GM10248 (cell line): ENCODE measurements at regions not wholly inside any gene's neighbourhood (a gene's known extent, or its start where the extent isn't known, plus 50 kb on each side); places are given as distances from the start of the nearest gene placed in this dataset.

Experiments
- CTCF ChIA-PET: fragments of 300-600 bp; sonication (Branson Sonifier 250); formaldehyde crosslinking; extraction: SDS; loops from one replicate; lab custom pipeline; 2021; ENCODE audit warnings: antibody characterized with exemption; lab: Yijun Ruan, JAX
- POLR2A ChIA-PET: fragments of 350-650 bp; sonication (Branson Sonifier 250); formaldehyde crosslinking; extraction: SDS; loops from one replicate; lab custom pipeline; 2020; ENCODE audit warnings: antibody characterized with exemption; lab: Yijun Ruan, JAX
- DNase-seq: peaks from one replicate; pipeline ENCODE4 v3.0.0; 2012; ENCODE audit errors: extremely low spot score
- TF ChIP-seq, protein P1 (sequence below): IDR thresholded peaks from 2 replicates; pipeline ENCODE4 v1.5.1; 2012; ENCODE audit warnings: mild to moderate bottlenecking, low read depth; ENCODE audit errors: extremely low read depth, missing control alignments, control extremely low read depth

DNA sequence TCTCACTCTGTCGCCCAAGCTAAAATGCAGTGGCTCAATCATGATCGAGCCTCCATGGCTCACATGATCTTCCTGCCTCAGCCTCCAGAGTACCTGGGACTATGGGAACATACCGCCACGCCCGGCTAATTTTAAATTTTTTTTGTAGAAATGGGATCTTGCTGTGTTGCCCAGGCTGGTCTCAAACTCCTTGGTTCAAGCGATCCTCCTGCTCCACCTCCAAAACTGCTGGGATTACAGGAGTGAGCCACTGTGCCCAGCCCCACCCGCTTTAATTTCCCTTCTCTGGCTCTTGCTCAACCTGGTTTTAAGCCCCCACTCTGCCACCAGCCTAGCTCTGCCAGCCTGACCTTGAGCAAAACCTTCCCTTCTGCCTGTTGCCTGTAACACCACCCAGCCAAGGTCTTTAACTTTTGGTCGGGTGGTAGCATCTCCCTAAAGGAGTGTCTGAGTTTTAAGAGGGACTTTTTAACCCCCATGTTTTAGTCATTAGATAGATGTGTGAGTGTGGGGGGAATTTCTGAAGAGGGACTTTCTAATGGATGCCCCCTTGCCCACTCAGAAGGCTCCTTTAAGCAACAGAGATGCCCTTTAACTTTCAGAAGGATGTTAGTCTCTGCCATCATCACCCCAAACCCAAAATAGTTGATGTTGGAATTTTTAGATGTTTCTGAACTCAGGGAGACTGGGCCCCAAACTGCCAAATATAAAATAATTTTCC is 71.8 kb upstream of the FOXP4 start:
- TF ChIP-seq, protein P1, sequence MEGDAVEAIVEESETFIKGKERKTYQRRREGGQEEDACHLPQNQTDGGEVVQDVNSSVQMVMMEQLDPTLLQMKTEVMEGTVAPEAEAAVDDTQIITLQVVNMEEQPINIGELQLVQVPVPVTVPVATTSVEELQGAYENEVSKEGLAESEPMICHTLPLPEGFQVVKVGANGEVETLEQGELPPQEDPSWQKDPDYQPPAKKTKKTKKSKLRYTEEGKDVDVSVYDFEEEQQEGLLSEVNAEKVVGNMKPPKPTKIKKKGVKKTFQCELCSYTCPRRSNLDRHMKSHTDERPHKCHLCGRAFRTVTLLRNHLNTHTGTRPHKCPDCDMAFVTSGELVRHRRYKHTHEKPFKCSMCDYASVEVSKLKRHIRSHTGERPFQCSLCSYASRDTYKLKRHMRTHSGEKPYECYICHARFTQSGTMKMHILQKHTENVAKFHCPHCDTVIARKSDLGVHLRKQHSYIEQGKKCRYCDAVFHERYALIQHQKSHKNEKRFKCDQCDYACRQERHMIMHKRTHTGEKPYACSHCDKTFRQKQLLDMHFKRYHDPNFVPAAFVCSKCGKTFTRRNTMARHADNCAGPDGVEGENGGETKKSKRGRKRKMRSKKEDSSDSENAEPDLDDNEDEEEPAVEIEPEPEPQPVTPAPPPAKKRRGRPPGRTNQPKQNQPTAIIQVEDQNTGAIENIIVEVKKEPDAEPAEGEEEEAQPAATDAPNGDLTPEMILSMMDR: no peak
- CTCF ChIA-PET: interaction anchor here (1.0 to 1.7 kb wide), 5 partner anchors 10 to 106 kb away, joined by 4 to 6 read pairs (median 5); no protein-coding TSS in a partner anchor
- DNase-seq: no peak
- POLR2A ChIA-PET: no interaction called here

DNA sequence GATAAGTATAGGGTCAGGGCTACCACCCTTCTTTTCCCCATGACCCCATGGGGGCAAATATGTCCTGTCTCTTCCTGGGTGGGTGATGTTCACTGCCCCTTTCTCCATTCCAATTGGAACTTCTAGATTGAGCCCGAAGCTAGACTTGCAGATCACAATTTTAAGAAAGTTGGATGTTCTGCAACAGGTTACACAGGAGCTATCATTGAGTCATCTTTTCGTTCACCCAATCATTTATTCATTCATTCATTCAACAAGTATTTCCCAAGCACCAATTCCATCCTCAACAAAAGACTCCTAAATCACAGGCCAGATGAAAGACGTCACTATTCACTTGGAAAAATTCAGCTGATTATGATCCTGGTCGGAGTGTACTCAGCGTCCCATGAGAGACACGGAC is 71.0 kb upstream of the FOXP4 start:
- TF ChIP-seq, protein P1: no peak
- CTCF ChIA-PET: interaction anchor here (0.7 to 1.5 kb wide), 5 partner anchors 10 to 107 kb away, joined by 3 to 5 read pairs (median 4); no protein-coding TSS in a partner anchor

DNA sequence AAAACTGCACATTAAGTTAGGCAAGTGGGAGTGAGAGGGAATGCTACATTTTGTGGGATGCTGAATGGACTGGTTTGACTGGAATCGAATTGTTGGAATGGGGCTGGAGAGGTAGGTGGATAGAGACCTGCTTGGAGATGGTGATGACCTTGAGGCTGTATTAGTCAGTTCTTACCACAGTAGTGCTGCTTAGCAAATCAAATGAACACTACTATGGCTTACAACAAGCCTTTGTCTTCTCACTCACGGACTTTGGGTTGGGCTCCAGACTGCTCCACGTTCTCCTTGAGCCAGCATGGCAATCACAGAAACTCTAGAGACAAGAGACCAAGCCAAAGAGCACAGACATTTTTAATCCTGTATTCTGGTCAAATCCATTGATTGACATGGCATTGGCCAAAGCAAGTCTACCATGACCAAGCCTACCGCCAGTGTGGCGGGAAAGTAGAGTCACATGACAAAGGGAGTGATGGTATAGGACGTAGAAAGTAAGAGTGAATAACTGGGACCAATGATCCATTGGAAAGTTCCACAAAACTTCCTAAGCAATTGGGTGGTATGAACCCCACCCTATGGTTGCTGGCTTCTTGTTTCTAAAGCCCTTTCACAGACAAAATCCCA is 70.3 kb upstream of the FOXP4 start:
- ChIA-PET POLR2A (no interaction called here), CTCF (interaction anchor here (0.7 to 1.3 kb wide), 5 partner anchors 9 to 13 kb away, joined by 3 to 5 read pairs (median 4); no protein-coding TSS in a partner anchor)
- DNase-seq: no peak
- TF ChIP-seq, protein P1: no peak

More for the DNA sequence above, 71.0 kb upstream of the FOXP4 start:
- DNase-seq: no peak
- POLR2A ChIA-PET: no interaction called here

DNA sequence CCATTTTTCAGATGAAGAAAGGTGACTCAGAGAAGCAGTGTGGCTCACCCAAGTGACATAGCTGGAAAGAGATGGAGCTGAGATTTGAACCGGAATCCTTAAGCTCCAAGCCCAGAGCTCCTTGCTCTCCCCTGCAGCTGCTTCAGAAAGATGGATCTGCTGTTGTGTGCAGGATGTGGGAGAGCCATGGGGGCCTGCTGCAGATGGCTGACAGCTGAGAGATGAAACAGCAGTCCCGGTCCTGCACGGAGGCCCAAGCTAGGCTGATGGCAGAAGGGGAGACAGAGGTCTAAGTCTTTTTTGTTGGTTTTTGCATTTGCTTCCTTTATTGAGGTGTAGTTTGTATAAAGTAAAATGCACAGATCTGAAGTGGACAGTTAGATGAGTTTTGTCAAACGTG is 69.8 kb upstream of the FOXP4 start:
- ChIA-PET POLR2A (no interaction called here), CTCF (interaction anchor here (1.2 kb wide), 1 partner anchor 13 kb away, joined by 3 read pairs; no protein-coding TSS in a partner anchor)
- TF ChIP-seq, protein P1: no peak
- no peak for DNase-seq

DNA sequence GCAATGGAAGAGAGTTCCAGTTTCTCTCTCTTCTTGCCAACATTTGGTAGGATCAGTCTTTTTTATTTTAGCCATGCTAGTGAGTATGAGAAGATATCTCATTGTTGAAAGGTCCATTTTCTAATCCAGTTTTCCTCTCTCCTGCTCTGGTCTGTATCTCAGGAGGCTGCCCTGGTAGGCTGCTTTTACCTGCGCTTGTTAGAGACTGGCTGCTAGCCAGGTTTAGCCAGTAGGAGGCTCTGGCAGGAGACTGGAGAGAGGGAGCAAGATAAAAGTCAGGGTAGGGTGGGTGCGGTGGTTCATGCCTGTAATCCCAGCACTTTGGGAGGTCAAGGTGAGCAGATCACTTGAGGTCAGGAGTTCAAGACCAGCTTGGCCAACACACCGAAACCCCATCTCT is 68.6 kb upstream of the FOXP4 start:
- no peak for DNase-seq
- CTCF ChIA-PET: interaction anchor here (1.4 to 2.5 kb wide), 2 partner anchors 13 to 16 kb away, joined by 3 to 6 read pairs; no protein-coding TSS in a partner anchor
- POLR2A ChIA-PET: no interaction called here
- TF ChIP-seq, protein P1: no peak

DNA sequence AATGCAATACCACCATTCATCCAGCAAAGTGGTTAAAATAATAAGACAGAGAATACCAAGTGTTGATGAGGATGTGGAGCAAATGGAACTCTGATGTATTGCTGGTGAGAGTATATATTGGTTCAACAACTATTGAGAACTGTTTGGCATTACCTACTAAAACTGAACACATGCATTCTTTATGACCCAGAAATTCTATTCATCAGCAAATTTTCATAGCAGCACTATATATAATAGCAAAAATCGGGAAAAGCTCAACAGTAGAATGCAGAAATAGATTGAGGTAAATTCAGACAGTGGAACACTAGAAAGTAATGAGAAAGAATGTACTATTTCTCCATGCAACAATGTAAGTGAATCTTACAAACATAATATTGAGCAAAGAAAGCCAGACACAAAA is 62.2 kb upstream of the FOXP4 start:
- ChIA-PET CTCF (interaction anchor here (1.0 to 1.7 kb wide), 2 partner anchors 11 to 24 kb away, joined by 3 to 6 read pairs; no protein-coding TSS in a partner anchor), POLR2A (no interaction called here)
- DNase-seq: no peak

More for the DNA sequence above, 62.2 kb upstream of the FOXP4 start:
- TF ChIP-seq, protein P1: no peak
